HG03432 (cell line): ENCODE measurements at regions not wholly inside any gene's neighbourhood (a gene's known extent, or its start where the extent isn't known, plus 50 kb on each side); places are given as distances from the start of the nearest gene placed in this dataset.
"Not testable (repeated sequence)": the region's sequence is repeated elsewhere in the genome, so short reads cannot be mapped to it uniquely, and the experiment has no call there.

Experiments used
- ATAC-seq: cut with Tn5 transposase; IDR thresholded peaks from one replicate; pipeline ENCODE4 v1.9.1; 2021; ENCODE audit warnings: mild to moderate bottlenecking, moderate library complexity; ENCODE audit not compliant: unreplicated experiment

DNA sequence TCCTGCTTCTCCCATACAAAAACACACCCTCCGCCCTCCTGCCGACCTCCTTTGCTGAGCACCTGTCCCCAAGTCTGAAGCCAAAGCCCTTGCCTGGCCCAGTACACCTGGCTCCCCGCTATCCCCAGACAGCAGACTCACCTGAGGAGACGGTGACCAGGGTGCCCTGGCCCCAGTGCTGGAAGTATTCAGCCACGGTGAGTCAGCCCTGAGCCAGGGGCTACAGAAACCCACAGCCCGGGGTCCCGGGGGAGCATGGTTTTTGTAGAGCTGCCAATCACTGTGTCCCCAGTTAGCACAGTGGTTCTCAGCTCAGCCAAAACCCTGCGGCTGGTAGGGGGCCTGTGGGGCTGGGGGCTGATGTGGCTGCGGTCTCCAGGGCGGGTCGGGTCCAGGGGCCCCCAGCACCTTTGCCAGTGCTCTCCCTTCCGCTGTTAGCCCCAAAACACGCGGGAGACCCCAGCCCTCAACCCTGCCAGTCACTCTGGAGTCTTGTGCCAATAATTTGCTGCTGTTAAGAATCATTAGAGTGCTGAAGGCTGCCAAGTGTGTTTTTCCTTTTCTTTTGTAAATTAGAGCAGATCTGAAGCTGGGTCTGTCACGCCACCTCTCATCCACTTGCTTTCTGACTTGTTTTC, 339.0 kb downstream of the TMEM121 start:
- ATAC-seq, result no peak

DNA sequence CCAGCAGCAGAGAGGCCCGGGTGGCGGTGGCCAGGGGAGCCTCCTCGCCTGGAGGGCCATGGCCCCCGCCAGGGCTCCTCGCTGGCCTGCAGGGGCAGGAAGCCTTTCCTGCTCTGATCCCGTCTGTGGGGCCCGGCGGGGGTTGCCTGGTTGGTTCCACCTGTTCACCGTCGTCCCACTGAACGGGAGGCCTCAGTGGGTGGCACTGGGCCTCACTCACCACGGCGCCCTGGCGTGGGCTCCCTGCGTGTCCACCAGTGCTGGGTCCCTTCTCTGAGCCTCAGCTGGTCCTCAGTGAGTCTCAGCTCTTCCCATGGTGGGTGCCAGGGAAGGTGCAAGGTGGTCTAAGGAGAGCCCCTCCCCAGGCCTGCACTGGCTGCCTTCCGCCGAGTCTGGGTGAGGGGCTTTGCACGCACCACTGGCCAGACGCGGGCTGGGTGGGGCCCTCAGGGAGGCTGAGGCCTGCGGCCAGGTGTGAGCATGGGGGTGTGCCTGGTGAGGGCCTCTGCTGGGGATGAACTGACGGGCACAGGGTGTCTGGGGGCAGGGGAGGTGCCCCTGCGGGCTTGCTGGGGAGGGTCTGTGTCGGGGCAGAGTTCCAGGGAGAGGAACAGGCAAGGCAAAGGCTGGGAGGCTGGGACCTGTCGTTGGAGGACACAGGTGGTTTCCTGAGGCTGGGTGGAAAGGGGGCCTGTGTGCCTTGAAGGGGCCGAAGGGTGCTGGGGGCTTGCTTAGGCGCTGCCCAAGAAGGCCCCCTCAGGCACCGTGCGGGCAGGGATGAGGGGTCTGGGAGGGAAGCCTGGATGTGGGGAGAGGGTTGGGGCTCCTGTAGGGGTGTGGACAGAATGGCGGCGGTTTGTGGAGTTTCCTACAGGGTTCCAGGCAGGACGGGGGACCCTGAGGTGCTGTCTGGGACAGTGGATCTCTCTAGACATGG, 339.8 kb downstream of the TMEM121 start:
- ATAC-seq, result no peak

DNA sequence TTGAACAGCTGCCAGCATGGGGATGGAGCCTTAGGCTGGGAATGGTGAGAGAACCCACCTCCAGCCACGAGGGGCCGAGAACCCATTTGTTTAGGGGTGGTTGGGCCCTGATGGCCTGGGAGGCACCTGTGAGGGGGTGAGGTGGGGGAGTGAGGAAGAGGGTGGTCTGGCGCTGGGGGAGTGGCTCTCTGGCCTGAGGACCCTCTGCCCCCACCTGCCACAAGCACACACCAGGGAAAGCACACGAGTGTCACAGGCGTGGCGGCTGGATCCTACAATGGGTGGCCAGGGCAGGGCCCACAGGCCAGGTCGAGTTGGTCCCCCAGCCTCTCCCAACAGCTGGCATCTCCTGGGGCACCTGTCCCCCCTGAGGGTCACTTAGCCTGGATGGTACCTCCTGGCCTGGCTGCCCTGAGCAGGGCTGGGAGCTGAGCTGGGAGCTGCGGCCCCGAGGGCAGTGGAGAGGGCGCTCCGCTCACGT, 340.5 kb downstream of the TMEM121 start:
- ATAC-seq, result no peak

DNA sequence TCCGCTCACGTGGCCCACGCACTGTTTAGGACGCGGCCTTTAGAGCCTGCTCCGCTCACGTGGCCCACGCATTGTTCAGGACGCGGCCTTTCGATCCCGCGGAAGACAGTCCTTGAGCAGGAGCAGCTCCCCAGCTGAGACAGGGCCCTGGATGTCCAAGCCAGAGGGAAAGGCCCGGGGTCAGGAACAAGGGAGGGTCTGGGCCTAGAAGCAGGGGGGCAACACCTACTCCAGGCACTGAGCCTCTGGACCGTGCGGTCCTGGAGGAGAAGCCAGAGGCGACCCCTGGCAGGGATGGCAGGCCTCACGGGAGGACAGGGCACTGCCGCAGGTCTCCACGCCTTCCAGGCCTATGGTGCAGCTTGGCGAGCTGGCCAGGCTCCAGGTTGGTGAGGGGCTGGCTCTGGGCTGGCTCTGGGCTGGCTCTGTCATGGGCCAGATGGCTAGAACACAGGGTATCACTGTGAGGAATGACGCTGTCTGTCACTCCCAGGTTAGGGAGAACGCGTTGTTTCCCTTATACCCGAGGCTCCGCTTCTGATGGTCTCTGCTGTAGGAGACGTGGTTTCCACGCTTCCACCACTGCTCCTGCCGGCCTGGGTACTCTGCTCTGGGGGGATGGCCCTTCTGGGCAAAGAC, 341.7 kb downstream of the TMEM121 start:
- no peak for ATAC-seq

DNA sequence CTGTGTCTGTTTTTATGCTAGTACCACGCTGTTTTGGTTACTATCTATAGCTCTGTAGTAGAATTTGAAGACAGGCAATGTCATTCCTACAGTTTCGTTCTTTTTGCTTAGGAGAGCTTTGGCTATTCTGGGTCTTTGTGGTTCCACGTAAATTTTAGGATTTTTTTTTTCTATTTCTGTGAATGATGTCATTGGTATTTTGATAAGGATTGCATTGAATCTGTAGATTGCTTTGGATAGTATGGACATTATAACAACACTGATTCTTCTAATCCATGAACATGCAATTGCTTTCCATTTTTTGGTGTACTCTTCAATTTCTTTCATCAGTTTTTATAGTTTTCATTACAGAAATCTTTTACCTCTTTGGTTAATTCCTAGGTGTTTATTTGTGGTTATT, 345.2 kb downstream of the TMEM121 start:
- ATAC-seq, result no peak

DNA sequence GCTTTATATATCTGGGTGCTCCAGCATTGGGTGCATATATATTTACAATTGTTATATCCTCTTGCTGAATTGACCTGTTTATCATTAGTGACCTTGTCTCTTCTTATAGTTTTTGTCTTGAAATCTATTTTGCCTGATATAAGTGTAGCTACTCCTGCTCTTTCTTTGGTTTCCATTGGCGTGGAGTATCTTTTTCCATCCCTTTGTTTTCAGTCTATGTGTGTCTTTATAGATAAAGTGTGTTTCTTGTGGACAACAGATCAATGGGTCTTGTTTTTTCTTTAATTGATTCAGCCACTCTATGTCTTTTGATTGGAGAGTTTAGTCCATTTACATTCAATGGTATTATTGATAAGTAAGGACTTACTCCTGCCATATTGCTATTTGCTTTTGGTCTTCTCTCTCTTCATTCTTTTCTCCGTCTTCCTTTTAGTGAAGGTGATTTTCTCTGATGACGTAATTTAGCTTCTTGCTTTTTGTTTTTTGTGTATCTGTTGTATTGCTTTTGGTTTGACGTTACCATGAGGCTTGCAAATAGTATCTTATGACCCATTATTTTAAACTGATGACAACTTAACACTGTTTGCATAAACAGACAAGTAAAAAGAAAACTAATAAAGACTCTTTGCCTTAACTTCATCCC, 347.6 kb downstream of the TMEM121 start:
- no peak for ATAC-seq

DNA sequence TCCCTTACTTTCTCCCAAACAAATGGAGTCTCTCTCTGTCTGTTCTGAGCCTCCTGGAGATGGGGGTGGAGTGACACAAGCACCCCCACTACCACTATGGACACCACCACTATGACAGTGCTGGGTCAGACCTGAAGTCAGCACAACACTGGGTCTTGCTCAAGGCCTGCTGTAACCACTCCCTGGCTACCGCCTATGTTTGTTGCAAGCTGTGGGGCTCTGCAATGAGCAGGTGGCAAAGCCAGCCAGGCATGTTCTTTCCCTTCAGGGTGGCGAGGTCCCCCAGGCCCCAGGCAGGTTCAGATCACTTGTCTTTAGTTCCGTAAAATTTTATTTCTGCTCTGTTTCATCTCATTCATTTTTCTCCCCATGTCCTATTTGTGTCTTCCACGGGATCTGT, 349.8 kb downstream of the TMEM121 start:
- ATAC-seq, result no peak

DNA sequence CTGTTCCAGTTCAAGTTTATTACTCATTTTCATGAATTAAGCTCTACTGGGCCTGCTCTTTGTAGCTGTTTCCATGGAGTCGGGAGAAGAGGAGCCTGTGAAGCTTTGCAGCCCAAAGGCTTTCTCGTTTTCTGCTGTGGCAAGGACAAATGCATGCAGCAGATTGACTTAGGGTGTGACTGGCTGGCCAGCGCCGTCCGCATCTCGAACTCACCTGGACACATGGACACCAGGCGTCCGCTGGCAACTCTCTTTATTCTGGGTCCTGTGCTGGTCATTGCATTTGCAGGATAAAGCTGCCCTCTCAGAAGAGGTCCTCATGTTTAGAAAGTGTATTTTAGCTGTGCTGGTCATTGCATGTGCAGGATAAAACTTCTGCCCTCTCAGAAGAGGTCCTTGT, 350.4 kb downstream of the TMEM121 start:
- ATAC-seq, result no peak

DNA sequence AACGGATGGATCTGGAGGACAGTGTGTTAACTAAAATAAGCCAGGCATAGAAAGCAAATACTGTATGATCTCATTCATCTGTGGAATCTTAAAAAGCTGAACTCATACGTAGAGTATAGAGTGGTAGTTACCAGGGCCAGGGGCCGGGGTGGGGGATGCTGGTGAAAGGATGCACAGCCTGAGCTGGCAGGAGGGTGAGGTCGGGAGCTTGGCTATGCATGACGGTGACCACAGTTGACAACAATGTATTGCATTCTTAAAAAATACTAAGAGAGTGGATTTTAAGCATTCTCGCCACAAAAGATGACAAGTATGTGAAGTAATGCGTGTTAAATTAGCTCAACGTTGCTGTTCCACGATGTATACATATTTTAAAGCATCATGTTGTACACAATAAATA, 351.3 kb downstream of the TMEM121 start:
- no peak for ATAC-seq

DNA sequence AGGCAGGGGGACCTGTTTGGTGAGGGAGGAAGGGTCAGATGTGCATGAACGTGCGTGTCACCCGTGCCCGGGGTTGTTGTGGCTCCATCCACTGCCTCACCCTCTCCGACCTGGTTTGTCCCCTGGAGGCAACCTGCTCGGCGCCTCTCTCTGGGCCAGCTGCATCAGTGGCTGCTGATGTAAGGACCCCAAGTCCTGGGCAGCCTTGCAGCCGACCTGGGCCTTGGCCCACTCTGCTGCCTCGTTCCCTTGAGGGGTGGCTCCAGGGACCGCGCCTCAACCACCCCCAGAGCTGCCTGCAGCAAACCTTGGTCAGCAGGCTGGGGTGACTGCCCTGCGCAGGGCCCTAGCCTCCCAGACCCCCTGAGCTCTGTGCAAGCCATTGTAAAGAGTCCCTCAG, 351.7 kb downstream of the TMEM121 start:
- no peak for ATAC-seq

DNA sequence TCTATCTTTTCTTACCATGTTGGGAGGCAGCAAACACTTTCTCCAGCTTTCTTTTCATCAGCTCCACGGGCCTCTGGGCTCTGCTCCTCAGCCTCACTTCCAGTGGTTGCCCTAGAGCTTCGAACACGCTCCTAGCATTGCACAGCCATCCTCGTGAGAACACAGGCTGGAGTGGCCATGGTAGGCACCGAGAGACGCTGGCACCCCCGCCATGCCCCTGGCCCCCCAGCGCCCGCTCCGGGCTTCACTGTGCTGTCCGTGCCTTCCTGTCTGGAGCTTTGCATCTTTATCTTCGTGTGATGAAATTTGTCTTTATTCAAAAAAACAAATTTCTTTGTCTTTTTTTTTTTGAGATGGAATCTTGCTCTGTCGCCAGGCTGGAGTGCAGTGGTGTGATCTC, 352.2 kb downstream of the TMEM121 start:
- no peak for ATAC-seq

DNA sequence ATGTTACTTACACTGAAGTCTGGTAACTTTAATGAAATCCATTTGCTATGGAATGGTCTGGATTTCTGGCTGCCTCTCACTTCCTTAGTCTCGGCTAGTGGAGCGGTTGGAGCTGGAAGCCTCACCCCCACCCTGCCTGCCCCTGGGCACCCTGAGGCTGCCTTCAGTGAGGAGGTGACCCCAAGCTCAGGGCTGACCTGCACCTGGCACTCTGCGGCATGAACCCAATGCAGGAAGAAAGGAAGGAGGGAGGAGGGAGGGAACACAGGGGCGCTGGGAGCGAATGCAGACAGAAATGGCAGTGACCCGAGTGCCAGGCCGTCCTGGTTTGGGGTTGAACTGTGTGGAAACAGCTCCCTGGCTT, 353.1 kb downstream of the TMEM121 start:
- ATAC-seq, result no peak

DNA sequence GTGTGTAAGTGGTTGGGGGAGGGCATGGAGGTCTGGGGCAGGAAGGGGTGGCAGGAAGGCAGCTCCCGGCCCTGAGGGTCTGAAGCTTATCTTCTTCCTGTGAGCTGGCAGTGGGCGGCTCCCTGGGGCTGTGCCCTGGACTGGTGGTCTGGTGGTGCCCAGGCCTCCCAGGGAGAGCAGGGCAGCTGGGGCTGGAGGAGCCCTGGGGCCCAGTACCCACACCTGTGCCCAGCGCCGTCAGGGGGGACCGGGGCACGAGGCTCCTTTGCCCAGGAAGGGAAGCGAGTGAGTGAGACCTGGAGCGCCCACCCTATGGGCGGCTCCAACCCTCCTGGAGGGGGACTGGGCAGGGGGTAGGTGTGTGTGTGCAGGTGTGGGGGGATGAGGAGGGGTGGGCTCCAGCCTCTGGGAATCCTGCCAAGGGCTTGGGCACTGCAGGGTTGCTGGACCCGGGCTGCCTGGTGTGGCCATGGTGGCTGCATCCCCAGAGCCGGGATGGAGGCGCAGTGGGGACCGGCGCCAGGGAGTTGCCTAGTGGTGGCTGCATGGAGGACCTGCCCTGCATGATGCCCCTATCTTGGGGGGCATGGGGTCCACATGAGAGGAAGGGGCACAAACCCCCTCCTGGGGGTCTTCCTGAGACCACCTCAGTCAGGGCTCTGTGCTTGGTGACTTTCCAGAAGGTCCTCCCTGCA, 353.6 kb downstream of the TMEM121 start:
- no peak for ATAC-seq

DNA sequence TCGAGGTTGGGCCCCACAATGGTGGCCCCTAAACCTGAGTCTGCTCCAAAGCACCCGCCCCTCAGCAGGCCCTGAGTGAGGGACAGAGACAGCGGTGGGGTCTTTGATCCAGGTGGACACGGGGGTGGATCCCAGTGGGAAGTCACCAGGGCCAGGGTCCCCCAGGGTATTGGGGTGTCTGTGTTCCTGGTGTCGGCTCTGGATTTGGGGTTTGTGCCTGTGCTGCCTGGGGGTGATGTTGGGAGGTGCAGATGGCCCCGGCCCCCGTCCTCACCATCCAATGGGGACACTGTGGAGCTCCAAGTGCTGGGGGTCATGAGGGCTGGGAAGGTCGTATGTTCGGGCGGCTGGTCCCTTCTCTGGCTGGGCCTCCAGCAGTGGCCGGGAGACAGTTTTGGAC, 354.2 kb downstream of the TMEM121 start:
- ATAC-seq, result no peak

DNA sequence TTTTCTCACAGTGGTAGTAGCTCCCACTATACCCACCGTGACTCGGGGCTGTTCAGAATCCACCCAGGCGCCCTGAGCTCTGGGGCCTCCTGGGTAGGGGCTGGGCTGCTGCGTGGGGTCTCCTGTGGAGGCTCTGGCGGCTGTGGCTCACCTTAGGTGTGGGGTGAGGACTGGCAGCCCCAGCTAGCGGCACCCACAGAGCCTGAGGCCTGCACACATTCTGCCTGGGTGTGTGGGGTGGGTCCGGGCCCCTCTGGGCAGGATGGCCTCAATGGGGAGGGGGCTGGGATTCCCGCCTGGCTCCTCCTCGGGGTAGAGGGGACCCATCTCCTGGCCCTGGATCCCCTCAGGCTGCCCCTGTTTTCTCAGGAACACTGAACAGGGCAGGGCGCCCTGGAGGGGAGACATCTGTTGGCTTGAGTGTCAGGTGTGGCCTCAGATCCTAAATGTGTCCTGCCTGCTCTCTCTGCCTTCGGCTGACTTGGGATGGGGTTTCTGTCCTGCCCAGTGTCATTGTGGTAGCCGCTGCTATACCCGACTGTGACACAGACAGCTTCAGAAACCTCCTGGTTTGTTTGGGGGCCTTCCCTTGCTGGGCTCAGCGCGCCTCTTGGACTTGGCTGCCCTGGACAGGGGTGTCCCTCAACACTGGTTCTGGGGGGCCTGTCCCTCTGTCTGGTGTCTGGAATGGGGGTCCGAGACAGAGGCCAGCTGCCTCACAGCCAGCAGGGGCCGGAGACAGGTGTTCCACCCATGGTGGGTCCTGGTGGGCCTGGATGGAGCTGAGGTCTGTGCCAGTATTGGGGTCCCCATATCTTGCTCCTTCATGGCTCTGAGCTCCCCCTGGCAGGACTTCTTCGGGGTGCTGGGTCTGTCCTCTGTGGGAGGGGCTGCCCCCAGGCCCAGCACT, 354.9 kb downstream of the TMEM121 start:
- no peak for ATAC-seq

DNA sequence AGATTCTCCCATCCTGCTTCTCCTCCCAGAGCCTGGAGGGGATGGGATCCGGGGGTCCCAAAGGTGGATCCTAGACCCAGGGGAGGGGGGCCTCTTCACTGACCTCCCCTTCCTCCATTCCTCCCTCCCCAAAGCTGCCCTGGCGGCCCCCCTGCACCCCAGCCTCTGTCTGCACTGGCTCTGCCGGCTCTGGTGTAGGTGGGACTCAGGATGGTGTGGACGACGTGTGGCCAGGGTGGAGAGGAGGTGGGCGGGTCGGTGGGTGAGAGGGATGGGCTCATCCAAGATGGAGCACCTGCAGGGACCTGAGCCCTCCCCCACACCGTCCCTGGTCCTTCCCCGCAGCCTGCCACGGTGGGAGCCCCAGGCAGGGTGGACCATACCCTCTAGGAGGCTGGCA, 355.6 kb downstream of the TMEM121 start:
- not testable (repeated sequence) for ATAC-seq

DNA sequence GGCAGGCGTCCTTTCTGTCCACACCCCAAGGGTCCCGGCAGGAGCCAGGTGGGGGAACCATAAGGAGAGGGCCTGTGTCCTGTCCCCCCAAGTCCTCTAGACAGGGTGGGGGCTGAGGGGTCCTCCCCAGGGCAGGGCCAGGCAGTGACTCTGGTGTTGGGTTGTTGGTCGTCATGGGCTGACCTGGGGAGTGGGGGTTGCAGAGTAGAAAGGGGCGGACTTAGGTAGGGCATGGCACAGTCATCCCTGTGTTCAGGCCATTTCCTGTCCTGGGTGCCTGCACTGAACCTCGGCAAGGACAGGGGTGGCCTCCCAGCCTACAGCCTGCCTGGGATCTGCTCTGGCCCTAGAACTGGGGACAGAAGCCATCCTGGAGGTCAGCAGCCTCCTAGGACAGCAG, 356.2 kb downstream of the TMEM121 start:
- no peak for ATAC-seq

DNA sequence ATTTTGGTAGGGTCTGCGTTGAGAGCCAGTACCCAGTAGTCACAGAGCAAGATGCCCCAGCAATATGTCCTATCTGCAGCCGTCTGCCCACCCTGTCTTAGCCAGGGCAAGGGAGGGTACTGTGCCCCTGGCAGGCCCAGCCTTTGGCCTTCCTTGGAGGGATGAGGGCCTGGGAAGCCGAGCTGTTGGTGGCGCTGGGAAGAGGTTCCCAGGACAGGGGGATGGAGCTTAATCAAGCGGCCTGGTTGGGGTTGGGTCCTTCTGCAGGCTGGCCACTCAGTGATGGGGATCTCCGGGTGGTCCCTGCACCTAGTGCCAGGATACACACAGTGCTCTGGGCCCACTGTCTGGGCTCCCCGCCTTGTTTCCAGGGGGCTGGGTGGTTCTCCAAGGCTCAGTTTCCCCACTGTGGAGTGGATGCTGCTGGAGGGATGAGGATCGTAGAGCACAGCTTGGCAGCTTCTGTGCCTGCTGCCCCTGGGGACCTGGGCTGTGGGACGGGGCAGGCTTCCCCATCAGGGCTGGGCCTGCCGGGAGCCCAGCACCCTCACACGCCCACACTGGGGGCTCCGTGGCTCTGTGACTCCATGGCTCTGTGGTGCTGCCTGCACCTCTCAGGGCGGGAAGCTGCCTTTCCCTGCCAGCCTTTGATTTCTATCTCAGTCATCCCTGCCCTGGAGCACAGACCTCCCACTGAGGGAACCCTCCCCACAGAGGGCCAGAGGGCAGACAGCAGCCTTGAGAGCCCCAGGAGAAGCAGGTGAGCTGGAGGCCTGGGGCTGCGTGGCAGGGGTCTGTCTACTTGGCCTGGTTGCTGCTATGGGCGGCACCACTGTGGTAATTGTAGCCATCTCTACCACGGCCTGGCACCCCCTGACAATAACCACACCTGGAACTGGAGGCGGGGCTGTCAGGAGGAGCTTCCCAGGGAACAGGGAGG, 357.0 kb downstream of the TMEM121 start:
- no peak for ATAC-seq
